ENCODE measurements at regions not wholly inside any gene's neighbourhood (a gene's known extent, or its start where the extent isn't known, plus 50 kb on each side); places are given as distances from the start of the nearest gene placed in this dataset.

DNA sequence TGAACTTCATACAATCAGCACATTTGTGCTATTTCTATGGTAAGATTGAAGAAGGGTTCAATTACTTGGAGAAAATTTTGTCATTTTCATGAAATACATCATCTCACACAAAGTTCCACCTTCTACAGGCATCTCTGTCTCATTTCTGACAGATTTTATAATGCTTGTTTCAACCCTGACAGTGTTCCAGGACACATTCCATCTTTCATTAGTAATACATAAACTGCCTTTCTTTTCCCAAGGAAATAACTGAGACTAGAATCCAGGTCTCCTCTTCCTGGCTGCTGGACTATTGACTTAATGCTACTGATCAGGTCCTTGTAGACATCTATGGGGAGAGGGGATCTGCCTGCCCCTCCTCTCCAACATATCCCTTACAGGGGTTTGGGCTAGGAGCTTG lies 70.1 kb upstream of the PLPP4 start:
- in situ Hi-C loops (cut with MboI) = no loop called here
- intact Hi-C loops (cut with micrococcal nuclease) = no loop called here
- no peak for DNase-seq (ENCODE audit: extremely low read depth in 1 of 4, low spot score in 3 of 4)
- no peak for FAIRE-seq
- Histone ChIP-seq H3K9ac (ENCODE audit: insufficient read depth in 1 of 2, low read depth in 2 of 2, low read length in 2 of 2) (no peak overlapping the region), H3K27me3 (ENCODE audit: control insufficient read depth in 2 of 2, insufficient read depth in 2 of 2, low read length in 2 of 2) (no peaks in the 10 kb centered on the region), H3K4me3 (no peak overlapping the region), H3K9me3 (replicated peaks; ENCODE audit: control insufficient read depth, insufficient read depth, low read depth, low read length) (no peaks in the 10 kb centered on the region), H3K36me3 (ENCODE audit: control insufficient read depth, insufficient read depth, low read length) (no peaks in the 10 kb centered on the region), H3K4me1 (replicated peaks in 1 of 2; ENCODE audit: control insufficient read depth in 2 of 2, insufficient read depth in 2 of 2, low read length in 2 of 2) (no peaks in the 10 kb centered on the region), H3K79me2 (ENCODE audit: control insufficient read depth, insufficient read depth, low read length) (no peaks in the 10 kb centered on the region), H3K27ac (ENCODE audit: extremely low read depth, low read depth, low read length) (no peak overlapping the region), H3K9me1 (ENCODE audit: control insufficient read depth, insufficient read depth, low read length) (no peaks in the 10 kb centered on the region), H4K20me1 (replicated peaks; ENCODE audit: control insufficient read depth, insufficient read depth, low read length) (no peaks in the 10 kb centered on the region), H2AFZ (ENCODE audit: low read depth, low read length) (no peak overlapping the region), H3K4me2 (ENCODE audit: insufficient read depth, low read length) (no peak overlapping the region)
- no TSS peak for BruUV-seq (replicated peaks)
- no peak for TF ChIP-seq MTA3 (IDR thresholded peaks at IDR 0.05; ENCODE audit: borderline replicate concordance)
- TF ChIP-seq RFX7 (CRISPR knock-in tag; IDR thresholded peaks at IDR 0.05) = no peak
- TF ChIP-seq ZNF717 (CRISPR knock-in tag; IDR thresholded peaks at IDR 0.05) = no peak
- TF ChIP-seq, protein P1, sequence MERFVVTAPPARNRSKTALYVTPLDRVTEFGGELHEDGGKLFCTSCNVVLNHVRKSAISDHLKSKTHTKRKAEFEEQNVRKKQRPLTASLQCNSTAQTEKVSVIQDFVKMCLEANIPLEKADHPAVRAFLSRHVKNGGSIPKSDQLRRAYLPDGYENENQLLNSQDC (CRISPR knock-in tag; IDR thresholded peaks at IDR 0.05) = no peak
- TF ChIP-seq, protein P2, sequence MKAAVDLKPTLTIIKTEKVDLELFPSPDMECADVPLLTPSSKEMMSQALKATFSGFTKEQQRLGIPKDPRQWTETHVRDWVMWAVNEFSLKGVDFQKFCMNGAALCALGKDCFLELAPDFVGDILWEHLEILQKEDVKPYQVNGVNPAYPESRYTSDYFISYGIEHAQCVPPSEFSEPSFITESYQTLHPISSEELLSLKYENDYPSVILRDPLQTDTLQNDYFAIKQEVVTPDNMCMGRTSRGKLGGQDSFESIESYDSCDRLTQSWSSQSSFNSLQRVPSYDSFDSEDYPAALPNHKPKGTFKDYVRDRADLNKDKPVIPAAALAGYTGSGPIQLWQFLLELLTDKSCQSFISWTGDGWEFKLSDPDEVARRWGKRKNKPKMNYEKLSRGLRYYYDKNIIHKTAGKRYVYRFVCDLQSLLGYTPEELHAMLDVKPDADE (conservative IDR thresholded peaks at IDR 0.05; ENCODE audit: control insufficient read depth, low read depth, low read length) = no peak
- TF ChIP-seq, protein P3, sequence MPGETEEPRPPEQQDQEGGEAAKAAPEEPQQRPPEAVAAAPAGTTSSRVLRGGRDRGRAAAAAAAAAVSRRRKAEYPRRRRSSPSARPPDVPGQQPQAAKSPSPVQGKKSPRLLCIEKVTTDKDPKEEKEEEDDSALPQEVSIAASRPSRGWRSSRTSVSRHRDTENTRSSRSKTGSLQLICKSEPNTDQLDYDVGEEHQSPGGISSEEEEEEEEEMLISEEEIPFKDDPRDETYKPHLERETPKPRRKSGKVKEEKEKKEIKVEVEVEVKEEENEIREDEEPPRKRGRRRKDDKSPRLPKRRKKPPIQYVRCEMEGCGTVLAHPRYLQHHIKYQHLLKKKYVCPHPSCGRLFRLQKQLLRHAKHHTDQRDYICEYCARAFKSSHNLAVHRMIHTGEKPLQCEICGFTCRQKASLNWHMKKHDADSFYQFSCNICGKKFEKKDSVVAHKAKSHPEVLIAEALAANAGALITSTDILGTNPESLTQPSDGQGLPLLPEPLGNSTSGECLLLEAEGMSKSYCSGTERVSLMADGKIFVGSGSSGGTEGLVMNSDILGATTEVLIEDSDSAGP (CRISPR knock-in tag; IDR thresholded peaks at IDR 0.05) = no peak
- no peak for TF ChIP-seq MTA1 (IDR thresholded peaks at IDR 0.05; ENCODE audit: borderline replicate concordance)
- TF ChIP-seq, protein P4, sequence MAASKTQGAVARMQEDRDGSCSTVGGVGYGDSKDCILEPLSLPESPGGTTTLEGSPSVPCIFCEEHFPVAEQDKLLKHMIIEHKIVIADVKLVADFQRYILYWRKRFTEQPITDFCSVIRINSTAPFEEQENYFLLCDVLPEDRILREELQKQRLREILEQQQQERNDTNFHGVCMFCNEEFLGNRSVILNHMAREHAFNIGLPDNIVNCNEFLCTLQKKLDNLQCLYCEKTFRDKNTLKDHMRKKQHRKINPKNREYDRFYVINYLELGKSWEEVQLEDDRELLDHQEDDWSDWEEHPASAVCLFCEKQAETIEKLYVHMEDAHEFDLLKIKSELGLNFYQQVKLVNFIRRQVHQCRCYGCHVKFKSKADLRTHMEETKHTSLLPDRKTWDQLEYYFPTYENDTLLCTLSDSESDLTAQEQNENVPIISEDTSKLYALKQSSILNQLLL (CRISPR knock-in tag; IDR thresholded peaks at IDR 0.05; ENCODE audit: borderline replicate concordance) = no peak
- no peak for TF ChIP-seq NR2C2 (CRISPR knock-in tag; IDR thresholded peaks at IDR 0.05)
- TF ChIP-seq NR2C2 (tag; IDR thresholded peaks at IDR 0.05) = no peak
- no peak for TF ChIP-seq ZNF507 (tag; conservative IDR thresholded peaks at IDR 0.05)
- TF ChIP-seq ZNF444 (CRISPR knock-in tag; IDR thresholded peaks at IDR 0.05) = no peak
- TF ChIP-seq SMARCB1 (IDR thresholded peaks at IDR 0.05; ENCODE audit: insufficient read length, low read depth) = no peak
- ATAC-seq = no peak
- ChIA-PET POLR2A (no interaction called here), CTCF (ENCODE audit: low intra/inter-chr PET ratio) (no interaction called here)
